Activated CD8-positive, alpha-beta memory T cell treated with anti-CD3 and anti-CD28 coated beads for 48 hours (primary cell): ENCODE measurements at regions not wholly inside any gene's neighbourhood (a gene's known extent, or its start where the extent isn't known, plus 50 kb on each side); places are given as distances from the start of the nearest gene placed in this dataset.
"Not testable (repeated sequence)": the region's sequence is repeated elsewhere in the genome, so short reads cannot be mapped to it uniquely, and the experiment has no call there.

ENCODE experiments used
- DNase-seq, 3 experiments: peaks; one replicate each; pipeline ENCODE4 v3.0.0-alpha.2; 2020; ENCODE audit warnings: low read depth in 2 of 3, low spot score in 2 of 3

DNA sequence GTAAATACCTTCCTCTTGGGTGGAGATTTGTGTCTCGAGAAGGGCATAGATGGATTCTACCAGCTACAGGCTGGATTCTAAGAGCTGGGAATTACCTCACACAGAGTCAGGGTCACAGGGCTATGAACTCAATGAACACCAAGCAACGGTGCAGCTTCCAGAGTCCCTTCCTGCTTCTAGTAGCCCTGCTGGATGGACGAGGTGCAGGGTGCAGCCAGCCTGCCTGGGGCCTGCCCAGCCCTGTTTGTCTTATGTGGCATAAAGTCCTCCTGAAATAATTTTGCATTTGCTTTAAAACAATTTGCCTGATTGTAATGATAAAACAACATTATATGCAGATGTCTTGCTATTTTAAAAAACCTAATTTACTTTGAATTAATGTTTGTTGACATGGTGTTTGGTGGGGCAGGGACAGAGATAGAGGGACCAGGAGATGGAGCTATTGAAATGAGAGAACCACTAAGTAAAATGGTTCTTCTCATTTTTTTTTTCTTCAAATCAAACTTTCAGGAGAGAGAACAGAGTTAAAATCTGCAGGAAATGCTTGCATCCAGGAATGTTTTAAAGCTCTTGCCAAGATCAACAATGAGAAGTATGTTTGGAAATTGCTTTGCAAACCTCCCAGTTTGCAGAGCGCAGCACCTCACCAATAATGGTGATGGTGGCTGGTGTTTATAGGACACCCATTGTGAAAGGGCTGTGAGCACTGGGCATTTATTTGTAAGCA is 305.4 kb upstream of the PODXL start:
- no peak for DNase-seq

GRCh38 chr7:131859147-131859821 is 302.9 kb upstream of the PODXL start:
- peak in 2 of 3 experiments; percentile 6 to 9 for DNase-seq

DNA sequence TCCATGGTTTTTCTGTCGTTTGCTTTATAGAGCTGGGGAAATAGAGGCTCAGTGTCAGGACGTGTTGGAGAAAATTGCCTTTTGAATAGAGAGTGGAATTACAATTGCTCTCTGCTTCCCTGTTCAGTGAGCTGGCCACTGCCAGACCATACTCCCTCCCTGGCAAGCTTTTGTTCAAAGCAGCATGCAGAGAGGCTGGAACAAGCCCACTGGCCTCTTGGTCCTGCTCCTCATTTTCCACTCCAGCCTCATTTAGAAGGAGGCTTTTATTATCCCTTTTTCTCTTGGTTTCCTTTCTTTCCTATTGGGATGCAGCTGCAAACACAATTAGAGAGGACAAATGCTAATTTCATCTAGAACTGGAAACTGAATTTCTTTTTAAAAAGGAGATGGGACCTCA is 302.2 kb upstream of the PODXL start:
- no peak for DNase-seq

GRCh38 chr7:131849472-131849871 is 293.0 kb upstream of the PODXL start:
- no peak for DNase-seq

- DNase-seq, result no peak
Observed at GRCh38 chr7:131848033-131848432, 291.6 kb upstream of the PODXL start.

GRCh38 chr7:131845573-131846314 is 289.3 kb upstream of the PODXL start:
- DNase-seq, result no peak

DNA sequence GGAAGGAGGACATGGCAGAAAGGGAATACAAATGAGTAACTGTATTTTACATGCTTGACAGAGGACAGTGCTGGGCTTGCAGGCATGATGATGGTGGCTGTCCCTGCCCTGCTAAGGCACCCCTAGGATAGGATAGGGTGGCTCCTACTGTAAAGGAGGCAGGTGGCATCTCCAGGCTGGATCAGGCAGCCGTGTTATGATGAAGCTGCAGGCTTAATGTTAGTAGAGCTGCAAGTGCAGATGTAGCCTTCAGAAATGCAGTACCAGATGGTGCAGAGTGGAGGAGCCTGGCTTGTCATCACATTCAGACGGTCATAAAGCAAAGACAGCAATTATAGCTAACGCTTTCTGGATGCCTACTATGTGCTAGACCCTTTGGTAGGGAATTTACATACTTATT is 287.9 kb upstream of the PODXL start:
- no peak for DNase-seq

GRCh38 chr7:131843898-131844331 is 287.5 kb upstream of the PODXL start:
- no peak for DNase-seq

- no peak for DNase-seq
Observed at GRCh38 chr7:131839967-131840690, 283.7 kb upstream of the PODXL start.

- no peak for DNase-seq
Observed at GRCh38 chr7:131836733-131837132, 280.3 kb upstream of the PODXL start.

DNA sequence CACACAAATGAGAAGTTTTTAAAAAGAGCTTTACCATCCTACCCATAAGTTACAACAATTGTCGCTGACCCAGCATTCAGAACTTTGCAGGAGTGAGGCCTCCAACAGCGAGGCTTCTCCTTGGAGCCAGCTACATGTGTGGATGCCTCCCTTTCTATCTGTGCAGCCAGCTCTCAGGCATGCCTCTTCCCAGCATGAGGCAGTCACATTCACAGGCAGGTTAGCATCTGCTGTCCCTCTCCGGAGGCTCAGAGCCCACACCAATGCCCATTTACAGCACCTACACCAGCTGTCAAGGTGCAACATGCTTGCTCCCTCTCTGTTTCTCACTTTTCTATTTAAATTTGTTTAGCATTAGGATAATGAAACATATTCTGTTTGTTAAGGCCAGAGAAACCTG is 278.7 kb upstream of the PODXL start:
- no peak for DNase-seq

- DNase-seq, result no peak
Observed at GRCh38 chr7:131830681-131831080, 274.3 kb upstream of the PODXL start.

- DNase-seq, result no peak
Observed at GRCh38 chr7:131829947-131830558, 273.6 kb upstream of the PODXL start.

GRCh38 chr7:131827421-131827820 is 271.0 kb upstream of the PODXL start:
- no peak for DNase-seq

DNA sequence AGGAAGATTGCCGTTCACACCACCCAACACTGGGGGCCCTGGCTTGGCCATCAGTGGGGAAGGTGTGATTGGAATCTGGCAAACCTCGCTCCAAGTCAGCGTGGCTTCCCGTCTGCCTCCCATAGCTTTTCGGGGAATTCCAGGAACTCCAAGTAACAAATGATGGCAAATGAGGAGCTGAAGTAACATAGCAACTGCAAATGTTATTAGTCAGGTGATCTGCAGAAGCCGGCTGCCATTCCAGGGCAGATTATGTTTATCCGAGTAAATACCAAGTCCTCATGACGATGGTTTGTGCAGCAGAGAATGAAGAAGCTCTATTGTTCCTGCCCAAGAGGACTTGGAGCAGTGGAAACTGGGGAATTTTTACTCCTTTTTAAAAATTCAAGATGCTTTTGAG is 270.5 kb upstream of the PODXL start:
- no peak for DNase-seq

- DNase-seq, result not testable (repeated sequence)
Observed at GRCh38 chr7:131823961-131824440, 267.6 kb upstream of the PODXL start.

DNA sequence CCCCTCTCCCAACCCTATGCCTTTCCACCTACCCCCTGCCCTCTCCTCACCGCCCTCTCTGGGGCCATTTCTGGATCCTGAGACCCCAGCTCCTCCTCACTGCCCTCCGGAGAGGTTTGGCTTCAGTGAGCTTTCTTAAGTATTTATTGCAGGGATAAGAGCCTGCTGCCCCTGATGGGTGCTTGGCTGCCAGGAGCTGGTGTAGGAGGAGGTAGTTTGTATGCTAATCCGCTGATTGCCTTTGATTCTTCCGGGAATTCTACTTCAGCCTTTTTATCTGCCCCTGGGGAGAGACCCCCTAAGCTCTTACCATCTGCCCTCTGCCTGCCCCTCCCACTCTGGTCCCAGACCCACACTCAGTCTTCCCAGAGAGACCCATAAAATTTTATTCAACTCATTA is 263.5 kb upstream of the PODXL start:
- no peak for DNase-seq

DNA sequence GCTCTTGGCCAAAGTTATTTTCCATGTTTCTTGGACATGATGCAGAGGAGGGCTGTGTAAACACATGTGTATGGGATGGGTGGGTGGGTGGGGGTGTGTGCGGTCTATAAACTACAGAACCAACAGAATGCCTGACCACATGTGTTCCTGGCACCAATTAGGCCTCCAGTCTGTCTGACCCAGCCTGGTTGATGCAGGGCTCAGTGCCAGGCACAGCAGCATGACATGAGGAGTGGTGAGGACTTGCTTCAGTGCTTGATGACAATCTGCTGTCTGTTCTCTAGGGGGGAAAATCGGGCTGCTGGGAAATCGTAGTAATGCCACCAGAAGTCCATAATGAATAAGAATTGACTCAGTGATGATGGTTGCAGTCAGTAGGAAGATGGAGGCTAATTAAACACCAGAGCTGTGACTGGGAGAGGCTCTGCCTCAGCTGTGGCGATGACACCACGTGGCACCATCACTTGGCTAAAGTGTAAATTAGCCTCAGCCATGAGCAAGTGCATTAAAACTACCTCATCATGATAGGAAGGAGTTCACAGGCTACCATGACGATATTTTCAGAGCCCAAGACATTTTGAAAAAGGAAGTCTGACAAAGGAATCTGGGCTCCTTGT is 260.1 kb upstream of the PODXL start:
- no peak for DNase-seq

DNA sequence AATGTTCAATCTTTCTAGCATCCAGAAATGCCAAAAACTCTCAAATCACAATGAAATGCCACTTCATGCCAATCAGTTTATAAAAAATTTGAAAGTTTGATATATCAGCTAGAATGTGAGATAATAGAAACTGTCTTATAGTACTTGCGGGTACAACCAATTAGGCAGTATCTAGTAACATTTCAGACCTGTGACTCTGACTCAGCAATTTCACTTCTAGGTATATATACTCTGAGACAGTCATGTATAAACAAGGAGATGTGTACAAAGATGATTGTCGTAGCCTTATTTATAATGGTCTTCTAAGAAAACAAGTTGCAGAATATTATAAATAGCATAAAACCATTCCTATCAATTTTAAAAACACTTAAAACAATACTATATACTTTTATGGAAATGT is 252.3 kb upstream of the PODXL start:
- no peak for DNase-seq

DNA sequence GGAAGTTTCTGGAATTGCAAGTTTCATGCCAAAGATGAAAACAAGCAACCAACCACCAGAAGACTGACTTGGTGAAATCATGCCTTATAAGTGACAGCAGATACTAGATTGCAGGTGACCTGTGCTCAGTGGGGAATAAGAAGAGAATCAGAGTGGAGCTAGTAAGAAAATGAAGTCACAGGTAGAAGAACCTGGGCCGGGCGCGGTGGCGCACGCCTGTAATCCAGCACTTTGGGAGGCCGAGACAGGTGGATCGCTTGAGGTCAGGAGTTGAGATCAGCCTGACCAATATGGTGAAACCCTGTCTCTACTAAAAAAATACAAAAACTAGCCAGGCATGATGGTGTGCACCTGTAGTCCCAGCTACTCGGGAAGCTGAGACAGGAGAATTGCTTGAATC is 251.7 kb upstream of the PODXL start:
- DNase-seq, result not testable (repeated sequence)
